ENCODE measurements at regions not wholly inside any gene's neighbourhood (a gene's known extent, or its start where the extent isn't known, plus 50 kb on each side); places are given as distances from the start of the nearest gene placed in this dataset.

- Histone ChIP-seq H3T11ph (ENCODE audit: low read length) (no peak overlapping the region), H3K14ac (ENCODE audit: insufficient read depth, low read length) (no peak overlapping the region), H4K5ac (ENCODE audit: insufficient read length, low read depth, low read length) (no peak overlapping the region), H2AK5ac (ENCODE audit: insufficient read length, low read length) (no peak overlapping the region), H2BK12ac (ENCODE audit: insufficient read length, low read depth, low read length) (no peak overlapping the region), H4K8ac (replicated peaks; ENCODE audit: insufficient read length, low read depth, low read length) (no peak overlapping the region), H3K27ac (ENCODE audit: insufficient read length, low read depth, low read length) (no peak overlapping the region), H2BK15ac (ENCODE audit: low read depth, low read length) (no peak overlapping the region), H3K9me3 (ENCODE audit: control insufficient read depth, low read depth, low read length) (no peaks in the 10 kb centered on the region), H3K9ac (ENCODE audit: extremely low read depth, insufficient read length, low read length) (no peak overlapping the region), H2BK120ac (ENCODE audit: low read depth, low read length, poor library complexity, severe bottlenecking) (no peak overlapping the region), H4K20me1 (ENCODE audit: control insufficient read depth, insufficient read depth, insufficient read length) (no peaks in the 10 kb centered on the region), H3K4me1 (ENCODE audit: insufficient read depth, low read length) (no peaks in the 10 kb centered on the region), H2BK20ac (ENCODE audit: low read depth, low read length, poor library complexity, severe bottlenecking) (no peak overlapping the region), H3K56ac (ENCODE audit: insufficient read length, low read depth, low read length) (no peak overlapping the region), H3K23me2 (ENCODE audit: insufficient read length, low read depth, low read length, poor library complexity, severe bottlenecking) (no peaks in the 10 kb centered on the region), H4K91ac (ENCODE audit: insufficient read length, low read depth, low read length) (no peak overlapping the region), H2BK5ac (ENCODE audit: insufficient read length, low read length) (no peak overlapping the region), H3K4me2 (ENCODE audit: insufficient read depth, insufficient read length, low read length) (no peak overlapping the region), H3K23ac (ENCODE audit: insufficient read length, low read depth, low read length) (no peak overlapping the region), H3K4ac (ENCODE audit: low read depth, low read length) (no peak overlapping the region), H3K27me3 (ENCODE audit: insufficient read depth, low read length) (no peaks in the 10 kb centered on the region), H3K18ac (ENCODE audit: insufficient read length, low read depth, low read length) (no peak overlapping the region), H3K79me2 (ENCODE audit: insufficient read depth, low read length) (no peaks in the 10 kb centered on the region), H3K79me1 (ENCODE audit: insufficient read depth, low read depth, low read length, poor library complexity, severe bottlenecking) (no peaks in the 10 kb centered on the region), H2AFZ (ENCODE audit: low read length) (no peak overlapping the region)
- Mint-ChIP-seq H3K27me3 (ENCODE audit: low read depth) (no peaks in the 10 kb centered on the region), H3K9me3 (peaks cover 10 to 22% of the 10 kb centered on the region in 2 experiments), H3K4me1 (peaks cover 0 to 4% of the 10 kb centered on the region in 2 experiments; a peak in 1 of 4 replicates), H3K27ac (no peak overlapping the region), H3K4me3 (no peak overlapping the region), H3K36me3 (ENCODE audit: insufficient read depth in 1 of 3, low read depth in 3 of 3) (peaks cover 2 to 12% (median 2%) of the 10 kb centered on the region in 3 experiments; a peak in 2 of 7 replicates)
- WGBS (ENCODE audit: extremely low coverage, insufficient read length, low lambda C conversion rate) = no CpG with 5 or more reads among the region's 1 CpG
- DNase-seq = no peak
- TF ChIP-seq CTCF (conservative IDR thresholded peaks at IDR 0.05) = no peak
These were observed 117.1 kb downstream of the RAD51AP2 start for GRCh38 chr2:17401096-17401495.

Data from H9 (cell line).